B cell (primary cell): ENCODE measurements at regions not wholly inside any gene's neighbourhood (a gene's known extent, or its start where the extent isn't known, plus 50 kb on each side); places are given as distances from the start of the nearest gene placed in this dataset.
"Not testable (repeated sequence)": the region's sequence is repeated elsewhere in the genome, so short reads cannot be mapped to it uniquely, and the experiment has no call there.

Source experiments
- ATAC-seq: fragments of 200-7000 bp; cut with Tn5 transposase; one replicate; pipeline ENCODE4 v1.10.0; 2021; ENCODE audit warnings: low read depth, mild to moderate bottlenecking, moderate number of reproducible peaks, moderate library complexity
- CTCF ChIA-PET: fragments of 350-600 bp; sonication (Branson Sonifier 250); formaldehyde crosslinking; loops from one replicate; lab custom pipeline; 2021; ENCODE audit warnings: antibody characterized with exemption, inconsistent platforms; lab: Charles Lee
- POLR2A ChIA-PET: fragments of 350-600 bp; sonication (Branson Sonifier 250); formaldehyde crosslinking; loops from one replicate; lab custom pipeline; 2021; ENCODE audit warnings: antibody characterized with exemption; lab: Charles Lee
- DNase-seq: peaks from one replicate; pipeline ENCODE4 v3.0.0; 2013
- H2AFZ ChIP-seq: 2 replicates; pipeline ENCODE4 v1.6.1; 2012; ENCODE audit warnings: mild to moderate bottlenecking, low read depth, low read length; ENCODE audit not compliant: insufficient read depth, poor library complexity, severe bottlenecking
- H3K27ac ChIP-seq, 2 donors: 1 replicate in 1 of 2; 2 replicates in 1 of 2; pipeline ENCODE4 v1.5.1; 2012 to 2013; ENCODE audit warnings: low read length in 2 of 2, mild to moderate bottlenecking in 2 of 2, moderate library complexity in 1 of 2
- H3K27me3 ChIP-seq, 4 experiments: fragments of 200-600 bp in 1 of 4; sonication (generic) in 1 of 4; replicated peaks in 1 of 4; 1 replicate in 2 of 4; 2 replicates in 2 of 4; pipeline versions ENCODE4 v1.6.1 to v1.7.0; 2013 to 2016; ENCODE audit warnings: low read length in 3 of 4, mild to moderate bottlenecking in 2 of 4, mixed read lengths in 1 of 4, moderate library complexity in 1 of 4; ENCODE audit not compliant: insufficient read depth in 4 of 4, control insufficient read depth in 3 of 4; ENCODE audit errors: control extremely low read depth in 1 of 4
- H3K36me3 ChIP-seq, 2 experiments: replicated peaks in 1 of 2; 1 replicate in 1 of 2; 2 replicates in 1 of 2; pipeline versions ENCODE4 v1.6.1 to v1.7.1; 2013; ENCODE audit warnings: low read length in 1 of 2; ENCODE audit not compliant: insufficient read depth in 2 of 2, control insufficient read depth in 1 of 2; ENCODE audit errors: control extremely low read depth in 1 of 2, extremely low read depth in 1 of 2
- H3K4me1 ChIP-seq, 2 donors: fragments of 200-600 bp in 1 of 2; sonication (generic) in 1 of 2; 1 replicate in 1 of 2; 2 replicates in 1 of 2; pipeline versions ENCODE4 v1.5.1 to v1.6.1; 2013 to 2017; ENCODE audit warnings: low read length in 2 of 2; ENCODE audit not compliant: control insufficient read depth in 2 of 2, insufficient read depth in 2 of 2
- H3K4me2 ChIP-seq: replicated peaks from 2 replicates; pipeline ENCODE3; 2012; ENCODE audit warnings: mild to moderate bottlenecking, low read depth, low read length; ENCODE audit not compliant: poor library complexity, severe bottlenecking
- H3K4me3 ChIP-seq, 5 experiments: fragments of 200-600 bp in 1 of 5; sonication (generic) in 1 of 5; 1 replicate in 3 of 5; 2 replicates in 2 of 5; pipeline versions ENCODE4 v1.5.1 to v1.7.0; 2011 to 2016; ENCODE audit warnings: low read length in 4 of 5, mild to moderate bottlenecking in 4 of 5, low read depth in 2 of 5, control low read depth in 1 of 5, moderate library complexity in 1 of 5; ENCODE audit not compliant: insufficient read depth in 1 of 5; ENCODE audit errors: control extremely low read depth in 1 of 5, extremely low read depth in 1 of 5
- H3K79me2 ChIP-seq: fragments of 200-600 bp; sonication (generic); one replicate; pipeline ENCODE4 v1.6.0; 2016; ENCODE audit warnings: low read length; ENCODE audit not compliant: control insufficient read depth, insufficient read depth
- H3K9ac ChIP-seq: fragments of 200-600 bp; sonication (generic); 2 replicates; pipeline ENCODE4 v1.6.1; 2017; ENCODE audit warnings: mild to moderate bottlenecking, low read length, moderate library complexity
- H3K9me3 ChIP-seq, 3 donors: one replicate each; pipeline versions ENCODE4 v1.6.1 to v1.7.1; 2013; ENCODE audit warnings: low read length in 2 of 3; ENCODE audit not compliant: control insufficient read depth in 2 of 3, insufficient read depth in 1 of 3; ENCODE audit errors: control extremely low read depth in 1 of 3
- H4K20me1 ChIP-seq: 2 replicates; pipeline ENCODE4 v1.6.0; 2012; ENCODE audit warnings: mild to moderate bottlenecking, low read length; ENCODE audit not compliant: insufficient read depth, control insufficient read depth, poor library complexity, severe bottlenecking
- H3K27ac Mint-ChIP-seq: one replicate; pipeline ENCODE4 v1.8.0; 2021; ENCODE audit warnings: mixed read lengths
- H3K27me3 Mint-ChIP-seq: one replicate; pipeline ENCODE4 v1.8.0; 2021; ENCODE audit warnings: mixed read lengths
- H3K4me1 Mint-ChIP-seq: one replicate; pipeline ENCODE4 v1.8.0; 2021; ENCODE audit warnings: mixed read lengths
- H3K4me3 Mint-ChIP-seq: one replicate; pipeline ENCODE4 v1.8.0; 2021; ENCODE audit warnings: mixed read lengths
- H3K9me3 Mint-ChIP-seq: one replicate; pipeline ENCODE4 v1.8.0; 2022; ENCODE audit warnings: mixed read lengths; ENCODE audit not compliant: insufficient read depth
- EZH2 ChIP-seq: IDR thresholded peaks from 2 replicates; pipeline ENCODE4 v1.6.1; 2012; ENCODE audit warnings: borderline replicate concordance, low read depth, mild to moderate bottlenecking, moderate library complexity, low read length; ENCODE audit not compliant: insufficient read depth, poor library complexity, severe bottlenecking
- WGBS: methylation state at CpG from one replicate; pipeline ENCODE4 v1.1.5; 2013; ENCODE audit warnings: missing lambda C conversion rate; ENCODE audit not compliant: insufficient coverage; 5-methylcytosine and 5-hydroxymethylcytosine counted together
- intact Hi-C: fragments of 100-400 bp; cut with micrococcal nuclease; formaldehyde crosslinking; loops from one replicate; pipeline ENCODE4 v1.10.0; 2022
- TF ChIP-seq, protein P1 (sequence below): fragments of 200-600 bp; IDR thresholded peaks from one replicate; pipeline ENCODE4 v1.8.0; 2022; ENCODE audit warnings: antibody characterized with exemption, mild to moderate bottlenecking

DNA sequence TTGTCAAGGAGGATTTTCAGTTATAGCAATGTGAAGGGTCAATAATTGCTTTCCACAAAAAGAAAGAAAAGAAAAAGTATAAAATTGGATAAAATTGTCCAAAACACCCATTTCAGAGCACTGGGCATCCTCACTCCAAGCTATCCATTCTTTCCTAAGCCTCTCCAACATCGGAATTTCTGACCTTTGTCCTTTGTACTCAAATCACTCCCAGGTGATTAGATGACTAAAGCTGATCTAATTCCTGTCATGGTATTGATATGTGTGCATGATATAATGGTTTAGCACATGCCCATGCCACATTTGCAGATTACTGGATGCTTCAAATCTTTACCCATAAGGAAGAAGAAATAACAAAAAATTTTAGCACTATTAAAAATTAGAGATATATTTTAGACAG is 152.3 kb downstream of the CENPC start:
- no peak overlapping the region for H3K27ac ChIP-seq
- no peak overlapping the region for H3K4me3 ChIP-seq
- Mint-ChIP-seq H3K27me3 (peaks cover 9% of the 10 kb centered on the region), H3K27ac (no peak overlapping the region), H3K4me1 (no peaks in the 10 kb centered on the region), H3K4me3 (no peak overlapping the region), H3K9me3 (no peaks in the 10 kb centered on the region)
- no CpG with 5 or more reads among the region's 1 CpG for WGBS
- ATAC-seq (no peak), DNase-seq (no peak)
- H3K4me1 ChIP-seq = no peaks in the 10 kb centered on the region
- CTCF ChIA-PET = interaction anchor here (1.0 to 2.6 kb wide), 7 partner anchors 8 to 84 kb away, joined by 3 to 14 read pairs (median 4); no protein-coding TSS in a partner anchor
- POLR2A ChIA-PET = interaction anchor here (0.7 kb wide), 1 partner anchor 11 kb away, joined by 5 read pairs; no protein-coding TSS in a partner anchor
- intact Hi-C loops = no loop called here
- peaks cover 0 to 1% (median 0%) of the 10 kb centered on the region in 3 donors for H3K9me3 ChIP-seq
- no peak overlapping the region for H2AFZ ChIP-seq
- no peaks in the 10 kb centered on the region for H3K36me3 ChIP-seq
- no peak overlapping the region for H3K9ac ChIP-seq
- no peak overlapping the region for H3K4me2 ChIP-seq
- TF ChIP-seq EZH2 = no peak
- TF ChIP-seq, protein P1, sequence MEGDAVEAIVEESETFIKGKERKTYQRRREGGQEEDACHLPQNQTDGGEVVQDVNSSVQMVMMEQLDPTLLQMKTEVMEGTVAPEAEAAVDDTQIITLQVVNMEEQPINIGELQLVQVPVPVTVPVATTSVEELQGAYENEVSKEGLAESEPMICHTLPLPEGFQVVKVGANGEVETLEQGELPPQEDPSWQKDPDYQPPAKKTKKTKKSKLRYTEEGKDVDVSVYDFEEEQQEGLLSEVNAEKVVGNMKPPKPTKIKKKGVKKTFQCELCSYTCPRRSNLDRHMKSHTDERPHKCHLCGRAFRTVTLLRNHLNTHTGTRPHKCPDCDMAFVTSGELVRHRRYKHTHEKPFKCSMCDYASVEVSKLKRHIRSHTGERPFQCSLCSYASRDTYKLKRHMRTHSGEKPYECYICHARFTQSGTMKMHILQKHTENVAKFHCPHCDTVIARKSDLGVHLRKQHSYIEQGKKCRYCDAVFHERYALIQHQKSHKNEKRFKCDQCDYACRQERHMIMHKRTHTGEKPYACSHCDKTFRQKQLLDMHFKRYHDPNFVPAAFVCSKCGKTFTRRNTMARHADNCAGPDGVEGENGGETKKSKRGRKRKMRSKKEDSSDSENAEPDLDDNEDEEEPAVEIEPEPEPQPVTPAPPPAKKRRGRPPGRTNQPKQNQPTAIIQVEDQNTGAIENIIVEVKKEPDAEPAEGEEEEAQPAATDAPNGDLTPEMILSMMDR = no peak
- peaks cover 0 to 4% (median 0%) of the 10 kb centered on the region in 4 experiments for H3K27me3 ChIP-seq
- H3K79me2 ChIP-seq = no peaks in the 10 kb centered on the region
- H4K20me1 ChIP-seq = no peaks in the 10 kb centered on the region

DNA sequence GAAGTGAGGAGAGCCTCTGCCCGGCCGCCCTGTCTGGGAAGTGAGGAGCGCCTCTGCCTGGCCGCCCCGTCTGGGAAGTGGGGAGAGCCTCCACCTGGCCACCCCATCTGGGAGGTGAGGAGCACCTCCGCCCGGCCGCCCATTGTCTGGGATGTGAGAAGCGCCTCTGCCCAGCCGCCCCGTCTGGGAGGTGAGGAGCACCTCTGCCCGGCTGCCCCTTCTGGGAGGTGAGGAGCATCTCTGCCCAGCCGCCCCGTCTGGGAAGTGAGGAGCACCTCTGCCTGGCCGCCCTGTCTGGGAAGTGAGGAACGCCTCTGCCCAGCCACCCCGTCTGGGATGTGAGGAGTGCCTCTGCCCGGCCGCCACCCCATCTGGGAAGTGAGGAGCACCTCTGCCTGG is 163.9 kb downstream of the CENPC start:
- DNase-seq, H3K9me3 Mint-ChIP-seq, H3K9ac ChIP-seq, ATAC-seq, H3K4me3 Mint-ChIP-seq, H3K27me3 ChIP-seq, H3K27me3 Mint-ChIP-seq, intact Hi-C loops, H3K27ac ChIP-seq, H2AFZ ChIP-seq, H3K4me1 ChIP-seq, H3K79me2 ChIP-seq, CTCF ChIA-PET, H3K4me3 ChIP-seq, H3K36me3 ChIP-seq, H3K27ac Mint-ChIP-seq, H4K20me1 ChIP-seq, H3K4me2 ChIP-seq, POLR2A ChIA-PET, H3K4me1 Mint-ChIP-seq: not testable (repeated sequence)
- peaks cover 0 to 17% (median 2%) of the 10 kb centered on the region in 3 donors for H3K9me3 ChIP-seq
- 97% methylated on average over 15 of the region's 19 CpGs for WGBS

DNA sequence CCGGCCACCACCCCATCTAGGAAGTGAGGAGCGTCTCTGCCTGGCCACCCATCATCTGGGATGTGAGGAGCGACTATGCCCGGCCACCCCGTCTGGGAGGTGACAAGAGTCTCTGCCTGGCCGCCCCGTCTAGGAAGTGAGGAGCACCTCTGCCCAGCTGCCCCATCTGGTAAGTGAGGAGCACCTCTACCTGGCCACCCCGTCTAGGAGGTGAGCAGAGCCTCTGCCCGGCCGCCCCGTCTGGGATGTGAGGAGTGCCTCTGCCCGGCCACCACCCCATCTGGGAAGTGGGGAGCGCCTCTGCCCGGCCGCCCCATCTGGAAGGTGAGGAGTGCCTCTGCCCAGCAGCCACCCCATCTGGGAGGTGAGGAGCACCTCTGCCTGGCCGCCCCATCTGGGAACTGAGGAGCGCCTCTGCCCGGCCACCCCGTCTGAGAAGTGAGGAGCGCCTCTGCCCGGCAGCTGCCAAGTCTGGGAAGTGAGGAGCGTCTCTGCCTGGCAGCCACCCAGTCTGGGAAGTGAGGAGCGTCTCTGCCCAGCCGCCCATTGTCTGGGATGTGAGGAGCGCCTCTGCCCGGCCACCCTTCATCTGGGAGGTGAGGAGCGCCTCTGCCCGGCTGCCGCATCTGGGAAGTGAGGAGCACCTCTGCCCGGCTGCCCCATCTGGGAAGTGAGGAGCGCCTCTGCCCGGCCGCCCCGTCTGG is 164.4 kb downstream of the CENPC start:
- H3K79me2 ChIP-seq = not testable (repeated sequence)

More for the DNA sequence above, 164.4 kb downstream of the CENPC start:
- CTCF ChIA-PET, H3K27ac Mint-ChIP-seq, H3K27ac ChIP-seq, H3K27me3 ChIP-seq, H3K4me1 Mint-ChIP-seq, POLR2A ChIA-PET, H3K36me3 ChIP-seq, H3K9ac ChIP-seq, H3K4me2 ChIP-seq, H4K20me1 ChIP-seq, H2AFZ ChIP-seq, ATAC-seq, H3K4me3 Mint-ChIP-seq, H3K27me3 Mint-ChIP-seq, DNase-seq, H3K4me3 ChIP-seq, intact Hi-C loops, H3K9me3 Mint-ChIP-seq, H3K4me1 ChIP-seq: not testable (repeated sequence)
- peaks cover 0 to 17% (median 2%) of the 10 kb centered on the region in 3 donors for H3K9me3 ChIP-seq
- WGBS = 93% methylated on average over 34 of the region's 34 CpGs
